Skeletal muscle tissue (tissue), 3 donors: ENCODE measurements at regions not wholly inside any gene's neighbourhood (a gene's known extent, or its start where the extent isn't known, plus 50 kb on each side); places are given as distances from the start of the nearest gene placed in this dataset.

Experiments
- H3K27ac ChIP-seq: one replicate; pipeline ENCODE4 v1.7.0; 2013; ENCODE audit warnings: mild to moderate bottlenecking, low read depth, low read length, inconsistent platforms
- H3K27me3 ChIP-seq, 3 donors: one replicate each; pipeline ENCODE4 v1.7.0; 2013; ENCODE audit warnings: low read length in 3 of 3; ENCODE audit not compliant: control insufficient read depth in 3 of 3, insufficient read depth in 3 of 3
- H3K36me3 ChIP-seq, 3 donors: one replicate each; pipeline ENCODE4 v1.7.0; 2013; ENCODE audit warnings: low read length in 3 of 3; ENCODE audit not compliant: control insufficient read depth in 3 of 3, insufficient read depth in 3 of 3
- H3K4me1 ChIP-seq, 3 donors: one replicate each; pipeline ENCODE4 v1.7.0; 2013; ENCODE audit warnings: low read length in 3 of 3, mild to moderate bottlenecking in 3 of 3; ENCODE audit not compliant: control insufficient read depth in 3 of 3, insufficient read depth in 3 of 3
- H3K4me3 ChIP-seq, 3 donors: one replicate each; pipeline ENCODE4 v1.7.0; 2013; ENCODE audit warnings: low read length in 3 of 3
- H3K9ac ChIP-seq, 3 donors: one replicate each; pipeline ENCODE4 v1.7.0; 2013; ENCODE audit warnings: low read length in 3 of 3, mild to moderate bottlenecking in 3 of 3, moderate library complexity in 2 of 3, low read depth in 1 of 3
- H3K9me3 ChIP-seq, 3 donors: one replicate each; pipeline ENCODE4 v1.7.0; 2013; ENCODE audit warnings: low read length in 3 of 3; ENCODE audit not compliant: control insufficient read depth in 3 of 3
- donor health status: Osteomylitis.

DNA sequence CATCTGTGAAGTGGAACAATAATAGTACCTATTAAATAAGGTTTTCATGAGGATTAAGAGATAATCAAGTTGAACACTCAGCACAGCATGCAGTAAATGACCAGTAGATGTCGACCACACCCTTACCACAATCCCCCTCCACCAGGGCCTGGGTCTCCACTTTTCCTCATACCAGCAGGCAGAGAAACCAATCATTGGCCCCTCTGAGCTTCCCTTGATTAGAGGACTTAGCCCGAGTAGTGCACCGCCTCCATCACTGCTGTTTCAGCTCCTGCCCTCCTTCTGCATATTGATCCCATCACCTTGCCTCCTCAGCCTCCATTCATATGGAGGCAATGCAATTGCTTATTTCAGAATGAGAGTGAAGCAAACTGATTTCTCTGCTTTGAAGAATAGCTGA is 96.5 kb upstream of the CDH11 start:
- no peak overlapping the region for H3K27ac ChIP-seq
- H3K4me1 ChIP-seq = no peaks in the 10 kb centered on the region
- H3K9ac ChIP-seq = no peak overlapping the region
- H3K27me3 ChIP-seq = no peaks in the 10 kb centered on the region
- H3K36me3 ChIP-seq = no peaks in the 10 kb centered on the region
- no peak overlapping the region for H3K4me3 ChIP-seq
- no peaks in the 10 kb centered on the region for H3K9me3 ChIP-seq

DNA sequence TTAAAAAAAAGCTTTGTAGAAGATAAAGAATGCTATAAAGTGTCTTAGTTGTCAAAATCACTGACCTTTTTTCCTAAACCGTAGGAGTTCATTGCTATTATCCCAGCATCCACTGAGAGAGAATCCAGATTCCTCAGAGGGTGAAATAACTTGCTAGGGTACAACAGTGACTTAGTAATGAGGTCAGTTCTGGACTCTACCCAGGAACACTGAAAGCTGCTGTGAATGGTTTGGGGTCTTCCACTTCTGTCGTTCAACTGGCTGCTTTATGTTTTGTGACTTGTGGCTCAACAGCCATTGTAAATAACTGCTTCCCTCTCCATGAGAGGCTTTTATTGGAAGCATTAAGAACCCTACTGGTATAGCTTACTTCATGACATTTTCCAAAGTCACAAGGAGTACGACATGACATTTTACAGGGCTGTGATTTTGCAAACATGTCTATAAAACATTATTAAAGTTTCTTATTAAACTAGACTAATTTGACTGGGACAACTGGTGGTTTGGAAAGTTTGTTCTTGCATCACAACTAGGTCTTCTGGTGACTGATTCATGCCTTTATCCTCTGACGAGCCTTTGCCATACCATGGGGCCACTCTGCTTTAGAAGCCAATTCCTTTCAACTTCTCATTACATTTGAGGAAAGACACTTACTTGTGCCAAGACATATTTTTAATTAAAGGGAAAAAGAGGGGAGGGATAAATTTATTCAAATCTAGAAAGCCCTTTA is 92.2 kb upstream of the CDH11 start:
- Histone ChIP-seq H3K9me3 (no peaks in the 10 kb centered on the region), H3K27ac (no peak overlapping the region), H3K36me3 (no peaks in the 10 kb centered on the region), H3K9ac (no peak overlapping the region), H3K4me1 (no peaks in the 10 kb centered on the region), H3K27me3 (no peaks in the 10 kb centered on the region), H3K4me3 (no peak overlapping the region)

DNA sequence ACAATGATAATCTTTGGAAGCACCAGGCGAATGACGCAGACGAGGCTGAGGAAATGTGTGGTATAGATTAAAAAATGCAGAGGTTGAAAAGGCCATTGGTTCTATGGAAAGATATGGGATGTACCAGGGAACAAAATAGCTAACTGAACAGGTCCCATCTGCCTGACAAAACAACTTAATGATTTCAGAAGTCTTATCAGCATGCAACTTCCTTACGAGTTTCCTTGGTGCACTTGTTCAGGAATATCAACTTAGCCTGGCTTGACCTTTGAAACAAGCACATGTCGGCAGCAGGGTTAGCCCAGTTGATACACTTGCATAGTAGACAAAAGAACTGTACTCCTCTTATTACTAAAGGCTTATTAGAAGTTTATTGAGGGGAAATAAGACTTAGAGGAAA is 90.9 kb upstream of the CDH11 start:
- H3K27ac ChIP-seq = no peak overlapping the region
- no peak overlapping the region for H3K4me3 ChIP-seq
- H3K9ac ChIP-seq = no peak overlapping the region
- H3K27me3 ChIP-seq = no peaks in the 10 kb centered on the region
- H3K36me3 ChIP-seq = no peaks in the 10 kb centered on the region
- no peaks in the 10 kb centered on the region for H3K9me3 ChIP-seq
- no peaks in the 10 kb centered on the region for H3K4me1 ChIP-seq

- no peak overlapping the region for H3K4me3 ChIP-seq
- H3K9me3 ChIP-seq = no peaks in the 10 kb centered on the region
- H3K27me3 ChIP-seq = no peaks in the 10 kb centered on the region
- no peaks in the 10 kb centered on the region for H3K4me1 ChIP-seq
- H3K9ac ChIP-seq = no peak overlapping the region
- no peaks in the 10 kb centered on the region for H3K36me3 ChIP-seq
- H3K27ac ChIP-seq = no peak overlapping the region
These were observed 90.4 kb upstream of the CDH11 start for GRCh38 chr16:65212240-65212639.

GRCh38 chr16:65202461-65202860 is 80.6 kb upstream of the CDH11 start:
- no peaks in the 10 kb centered on the region for H3K27me3 ChIP-seq
- H3K27ac ChIP-seq = no peak overlapping the region
- no peak overlapping the region for H3K4me3 ChIP-seq
- H3K9me3 ChIP-seq = no peaks in the 10 kb centered on the region
- H3K9ac ChIP-seq = no peak overlapping the region
- H3K36me3 ChIP-seq = no peaks in the 10 kb centered on the region
- peaks cover 0 to 2% (median 0%) of the 10 kb centered on the region in 3 donors for H3K4me1 ChIP-seq

GRCh38 chr16:65201511-65201910 is 79.6 kb upstream of the CDH11 start:
- no peak overlapping the region for H3K27ac ChIP-seq
- H3K4me1 ChIP-seq = peaks cover 0 to 2% (median 0%) of the 10 kb centered on the region in 3 donors
- no peaks in the 10 kb centered on the region for H3K9me3 ChIP-seq
- no peaks in the 10 kb centered on the region for H3K27me3 ChIP-seq
- H3K9ac ChIP-seq = peak overlapping the region in 1 of 3 donors; percentile 10
- no peaks in the 10 kb centered on the region for H3K36me3 ChIP-seq
- peak overlapping the region in 1 of 3 donors; percentile 61 for H3K4me3 ChIP-seq

- H3K27me3 ChIP-seq = no peaks in the 10 kb centered on the region
- no peak overlapping the region for H3K27ac ChIP-seq
- H3K9me3 ChIP-seq = no peaks in the 10 kb centered on the region
- H3K4me3 ChIP-seq = no peak overlapping the region
- H3K9ac ChIP-seq = no peak overlapping the region
- H3K36me3 ChIP-seq = no peaks in the 10 kb centered on the region
- peaks cover 0 to 2% (median 0%) of the 10 kb centered on the region in 3 donors for H3K4me1 ChIP-seq
These were observed 79.0 kb upstream of the CDH11 start for GRCh38 chr16:65200857-65201256.

GRCh38 chr16:65200156-65200773 is 78.4 kb upstream of the CDH11 start:
- no peak overlapping the region for H3K4me3 ChIP-seq
- H3K9ac ChIP-seq = no peak overlapping the region
- H3K27me3 ChIP-seq = no peaks in the 10 kb centered on the region
- H3K36me3 ChIP-seq = no peaks in the 10 kb centered on the region
- H3K9me3 ChIP-seq = no peaks in the 10 kb centered on the region
- peaks cover 0 to 2% (median 0%) of the 10 kb centered on the region in 3 donors for H3K4me1 ChIP-seq
- no peak overlapping the region for H3K27ac ChIP-seq

GRCh38 chr16:65196420-65197075 is 74.7 kb upstream of the CDH11 start:
- Histone ChIP-seq H3K4me1 (peaks cover 0 to 2% (median 0%) of the 10 kb centered on the region in 3 donors), H3K4me3 (no peak overlapping the region), H3K9me3 (no peaks in the 10 kb centered on the region), H3K36me3 (no peaks in the 10 kb centered on the region), H3K9ac (no peak overlapping the region), H3K27me3 (no peaks in the 10 kb centered on the region), H3K27ac (no peak overlapping the region)

GRCh38 chr16:65195998-65196397 is 74.1 kb upstream of the CDH11 start:
- no peak overlapping the region for H3K4me3 ChIP-seq
- H3K9me3 ChIP-seq = no peaks in the 10 kb centered on the region
- no peaks in the 10 kb centered on the region for H3K36me3 ChIP-seq
- peaks cover 0 to 2% (median 0%) of the 10 kb centered on the region in 3 donors for H3K4me1 ChIP-seq
- no peak overlapping the region for H3K27ac ChIP-seq
- no peaks in the 10 kb centered on the region for H3K27me3 ChIP-seq
- H3K9ac ChIP-seq = no peak overlapping the region
